Activated CD4-positive, alpha-beta T cell treated with anti-CD3 and anti-CD28 coated beads, Interleukin-2, amount 10 ng/mL, durations not matched to agents 7 days and 5 days (primary cell): ENCODE measurements at regions not wholly inside any gene's neighbourhood (a gene's known extent, or its start where the extent isn't known, plus 50 kb on each side); places are given as distances from the start of the nearest gene placed in this dataset.

Experiments used
- CTCF ChIA-PET: fragments of 350-600 bp; sonication (Branson Sonifier 250); formaldehyde crosslinking; loops from one replicate; lab custom pipeline; 2021; ENCODE audit warnings: antibody characterized with exemption; lab: Charles Lee
- POLR2A ChIA-PET: fragments of 350-600 bp; sonication (Branson Sonifier 250); formaldehyde crosslinking; loops from one replicate; lab custom pipeline; 2021; ENCODE audit warnings: antibody characterized with exemption; lab: Charles Lee
- DNase-seq: peaks from one replicate; pipeline ENCODE4 v3.0.0-alpha.2; 2020
- H3K27ac Mint-ChIP-seq: one replicate; pipeline ENCODE4 v1.8.0; 2021; ENCODE audit warnings: mild to moderate bottlenecking, moderate library complexity, mixed read lengths
- H3K27me3 Mint-ChIP-seq: one replicate; pipeline ENCODE4 v1.8.0; 2021; ENCODE audit warnings: mixed read lengths
- H3K36me3 Mint-ChIP-seq: one replicate; pipeline ENCODE4 v1.8.0; 2021; ENCODE audit warnings: low read depth, mixed read lengths
- H3K4me1 Mint-ChIP-seq: one replicate; pipeline ENCODE4 v1.8.0; 2021; ENCODE audit warnings: mixed read lengths
- H3K4me3 Mint-ChIP-seq: one replicate; pipeline ENCODE4 v1.8.0; 2021; ENCODE audit warnings: mild to moderate bottlenecking, moderate library complexity, mixed read lengths
- H3K9me3 Mint-ChIP-seq: one replicate; pipeline ENCODE4 v1.8.0; 2021; ENCODE audit warnings: mixed read lengths

DNA sequence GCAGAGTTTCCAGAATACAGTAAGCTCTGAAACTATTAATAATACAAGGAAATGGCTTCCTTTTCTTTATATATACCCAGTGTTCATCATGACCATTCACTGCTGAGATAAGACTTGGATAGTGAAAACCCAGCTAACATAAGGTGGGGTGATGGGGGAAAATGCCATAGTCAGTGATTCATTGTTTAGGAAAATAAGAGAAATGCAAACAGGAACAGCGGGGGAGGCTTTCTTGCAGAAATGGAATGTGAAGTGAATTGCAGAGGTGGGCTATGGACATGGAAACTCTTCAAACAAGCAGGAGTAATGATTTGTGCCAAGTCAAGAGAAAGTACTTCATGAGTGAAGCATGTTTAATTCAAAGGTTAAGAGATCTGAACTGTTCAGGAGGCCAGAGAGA, 519.4 kb downstream of the TDRD15 start:
- DNase-seq = no peak
- H3K27ac Mint-ChIP-seq = no peak overlapping the region
- H3K4me1 Mint-ChIP-seq = no peaks in the 10 kb centered on the region
- ChIA-PET POLR2A (no interaction called here), CTCF (no interaction called here)
- H3K27me3 Mint-ChIP-seq = no peaks in the 10 kb centered on the region
- H3K9me3 Mint-ChIP-seq = no peaks in the 10 kb centered on the region
- H3K4me3 Mint-ChIP-seq = no peak overlapping the region
- H3K36me3 Mint-ChIP-seq = no peaks in the 10 kb centered on the region

DNA sequence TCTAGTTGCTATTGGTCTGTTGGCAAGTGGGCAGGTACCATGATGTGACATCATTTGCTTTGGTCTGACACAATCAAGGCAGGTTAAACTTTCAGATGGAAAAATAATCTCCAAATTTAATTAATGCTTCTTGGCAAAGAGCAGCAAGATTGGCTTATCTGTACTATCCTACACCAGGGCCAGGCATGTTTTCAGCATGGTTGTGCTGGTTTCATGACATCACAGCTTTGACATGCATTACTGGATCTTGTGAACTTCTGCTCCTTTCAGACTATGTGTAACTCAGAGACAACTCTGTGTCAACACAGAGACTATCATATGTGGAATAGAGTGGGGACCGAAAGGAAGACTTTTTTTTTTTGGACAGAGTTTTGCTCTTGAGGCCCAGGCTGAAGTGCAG, 520.5 kb downstream of the TDRD15 start:
- POLR2A ChIA-PET = no interaction called here
- no peaks in the 10 kb centered on the region for H3K36me3 Mint-ChIP-seq

GRCh38 chr2:21646345-21646744, 522.6 kb downstream of the TDRD15 start:
- ChIA-PET CTCF (no interaction called here), POLR2A (no interaction called here)
- H3K27ac Mint-ChIP-seq = no peak overlapping the region
- no peaks in the 10 kb centered on the region for H3K9me3 Mint-ChIP-seq
- no peaks in the 10 kb centered on the region for H3K4me1 Mint-ChIP-seq
- DNase-seq = no peak
- H3K27me3 Mint-ChIP-seq = no peaks in the 10 kb centered on the region
- no peak overlapping the region for H3K4me3 Mint-ChIP-seq
- no peaks in the 10 kb centered on the region for H3K36me3 Mint-ChIP-seq

More for the DNA sequence above, 520.5 kb downstream of the TDRD15 start:
- Mint-ChIP-seq H3K9me3 (no peaks in the 10 kb centered on the region), H3K4me3 (no peak overlapping the region), H3K27ac (no peak overlapping the region), H3K27me3 (no peaks in the 10 kb centered on the region), H3K4me1 (no peaks in the 10 kb centered on the region)
- no peak for DNase-seq
- CTCF ChIA-PET = no interaction called here

DNA sequence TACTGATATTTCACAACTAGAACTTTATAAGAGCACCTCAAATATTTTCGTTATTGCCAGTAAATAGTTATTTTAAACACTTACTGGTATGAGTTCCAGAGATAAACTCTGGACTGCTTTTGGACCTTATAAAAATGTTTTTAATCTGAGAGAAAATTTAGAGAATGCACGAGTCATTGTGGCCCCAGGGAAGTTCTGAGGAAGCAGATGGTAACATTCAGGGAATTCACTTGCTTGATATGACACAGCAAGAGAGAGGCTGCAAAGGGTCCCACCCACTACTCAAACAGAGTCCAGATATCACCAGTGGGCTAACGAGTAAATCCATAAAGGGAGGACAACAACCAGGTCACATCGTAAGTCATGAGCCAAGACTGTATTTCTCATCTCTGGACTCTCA, 526.8 kb downstream of the TDRD15 start:
- H3K27ac Mint-ChIP-seq = no peak overlapping the region
- ChIA-PET CTCF (no interaction called here), POLR2A (no interaction called here)
- no peaks in the 10 kb centered on the region for H3K27me3 Mint-ChIP-seq
- H3K36me3 Mint-ChIP-seq = no peaks in the 10 kb centered on the region
- H3K9me3 Mint-ChIP-seq = no peaks in the 10 kb centered on the region
- H3K4me3 Mint-ChIP-seq = no peak overlapping the region
- DNase-seq = no peak
- no peaks in the 10 kb centered on the region for H3K4me1 Mint-ChIP-seq

DNA sequence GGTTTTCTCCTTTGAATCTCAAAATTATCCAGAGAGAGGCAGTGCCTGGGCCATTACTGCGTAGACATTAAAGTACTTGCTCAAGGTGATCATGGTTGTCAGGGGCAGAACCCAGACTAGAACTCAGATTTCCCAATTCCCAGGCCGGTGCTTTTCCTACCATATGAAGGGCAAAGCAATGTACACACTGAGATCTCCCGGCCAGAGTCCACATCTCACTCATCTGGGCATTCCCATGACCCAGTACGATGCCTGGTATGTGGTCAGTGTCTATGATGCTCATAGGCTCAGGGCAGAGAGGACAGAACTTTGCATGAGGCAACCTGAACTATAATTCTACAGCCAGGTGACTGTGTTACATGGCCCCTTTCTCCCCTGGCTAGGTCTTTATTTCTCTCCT, 531.4 kb downstream of the TDRD15 start:
- Mint-ChIP-seq H3K4me1 (no peaks in the 10 kb centered on the region), H3K9me3 (no peaks in the 10 kb centered on the region), H3K27ac (no peak overlapping the region), H3K27me3 (no peaks in the 10 kb centered on the region), H3K4me3 (no peak overlapping the region), H3K36me3 (no peaks in the 10 kb centered on the region)
- no peak for DNase-seq
- ChIA-PET CTCF (interaction anchor here (0.7 kb wide), 1 partner anchor 33 kb away, joined by 4 read pairs; no protein-coding TSS in a partner anchor), POLR2A (no interaction called here)

DNA sequence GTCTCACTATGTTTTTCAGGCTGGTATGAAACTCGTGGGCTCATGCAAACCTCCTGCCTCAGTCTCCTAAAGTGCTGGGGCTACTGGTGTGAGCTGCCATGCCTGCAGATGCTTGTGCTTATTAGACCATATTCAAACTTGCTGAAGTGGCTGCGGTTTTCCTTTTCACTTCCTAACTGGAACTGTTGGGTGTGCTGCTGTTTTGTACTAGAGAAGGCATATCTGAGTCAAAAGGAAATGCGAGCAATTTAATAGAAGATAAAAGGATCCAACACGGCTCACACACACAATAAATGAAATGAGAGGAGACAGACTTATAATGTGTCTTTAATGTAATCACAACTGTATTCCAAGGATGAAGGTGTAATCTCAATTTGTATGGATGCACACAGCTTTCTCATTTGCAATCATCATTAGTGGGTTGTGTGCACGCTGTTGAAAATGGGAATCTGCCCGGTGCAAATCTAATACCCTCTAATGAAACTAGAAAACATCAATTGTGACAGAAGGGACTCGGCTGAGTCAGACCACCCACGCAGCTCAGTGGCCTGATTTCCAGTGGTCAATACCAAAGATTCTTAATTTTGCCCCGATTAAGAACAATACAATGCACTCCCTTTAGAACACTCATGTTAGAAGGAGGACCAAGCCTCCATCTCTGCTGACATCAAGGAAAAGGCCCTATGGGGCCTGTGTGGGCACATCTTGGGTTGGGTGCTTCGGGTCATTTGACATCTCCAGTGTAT, 532.7 kb downstream of the TDRD15 start:
- H3K4me3 Mint-ChIP-seq = no peak overlapping the region
- no peak overlapping the region for H3K27ac Mint-ChIP-seq
- no peaks in the 10 kb centered on the region for H3K36me3 Mint-ChIP-seq
- ChIA-PET POLR2A (no interaction called here), CTCF (no interaction called here)
- no peaks in the 10 kb centered on the region for H3K4me1 Mint-ChIP-seq
- H3K9me3 Mint-ChIP-seq = no peaks in the 10 kb centered on the region
- no peaks in the 10 kb centered on the region for H3K27me3 Mint-ChIP-seq
- DNase-seq = no peak

DNA sequence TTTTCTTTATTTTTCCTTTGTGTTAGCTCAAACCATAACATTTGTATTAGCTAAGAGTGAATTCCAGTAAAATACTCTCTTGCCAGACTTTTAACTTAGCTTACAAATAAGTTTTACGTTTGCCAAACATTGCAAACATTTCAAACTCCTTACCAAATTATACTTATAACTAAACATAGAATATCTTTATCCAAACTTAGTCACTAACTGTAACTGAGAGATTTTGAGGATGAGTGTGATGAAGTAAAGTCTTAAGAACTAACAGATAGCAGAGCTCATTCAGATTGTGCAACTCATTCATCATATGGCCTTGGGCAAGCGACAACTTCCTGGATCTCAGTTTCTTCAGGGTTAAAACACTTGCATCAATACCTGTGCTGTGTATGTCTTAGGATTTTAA, 533.7 kb downstream of the TDRD15 start:
- Mint-ChIP-seq H3K36me3 (no peaks in the 10 kb centered on the region), H3K27me3 (no peaks in the 10 kb centered on the region), H3K4me1 (no peaks in the 10 kb centered on the region), H3K4me3 (no peak overlapping the region), H3K9me3 (no peaks in the 10 kb centered on the region), H3K27ac (no peak overlapping the region)
- ChIA-PET CTCF (no interaction called here), POLR2A (no interaction called here)
- no peak for DNase-seq

DNA sequence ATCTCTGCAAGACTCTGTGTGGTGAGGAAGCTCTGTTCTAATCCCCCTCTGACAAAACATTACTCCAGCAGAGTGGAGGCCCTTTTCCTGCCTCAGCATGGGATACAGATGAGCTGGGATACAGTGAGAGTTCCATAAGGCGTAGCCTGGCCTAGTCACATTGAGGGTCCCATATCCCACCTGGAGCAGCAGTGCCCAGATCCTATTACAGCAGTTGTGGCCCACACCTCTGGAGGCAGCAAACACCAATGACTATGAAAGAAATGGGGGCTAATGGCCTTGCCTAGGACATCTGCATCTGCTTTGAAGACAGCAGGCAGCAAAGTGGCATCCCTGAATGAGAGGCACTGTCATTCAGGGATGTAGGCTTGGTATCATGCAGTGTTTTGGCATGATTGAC, 534.5 kb downstream of the TDRD15 start:
- CTCF ChIA-PET = no interaction called here
- Mint-ChIP-seq H3K36me3 (no peaks in the 10 kb centered on the region), H3K4me3 (no peak overlapping the region), H3K27ac (no peak overlapping the region), H3K27me3 (no peaks in the 10 kb centered on the region), H3K9me3 (no peaks in the 10 kb centered on the region), H3K4me1 (no peaks in the 10 kb centered on the region)
- POLR2A ChIA-PET = no interaction called here
- no peak for DNase-seq

GRCh38 chr2:21658907-21659477, 535.2 kb downstream of the TDRD15 start:
- Mint-ChIP-seq H3K27me3 (no peaks in the 10 kb centered on the region), H3K4me3 (no peak overlapping the region), H3K27ac (no peak overlapping the region), H3K4me1 (no peaks in the 10 kb centered on the region), H3K9me3 (no peaks in the 10 kb centered on the region), H3K36me3 (no peaks in the 10 kb centered on the region)
- POLR2A ChIA-PET = no interaction called here
- no peak for DNase-seq
- CTCF ChIA-PET = no interaction called here

- no peak for DNase-seq
- CTCF ChIA-PET = no interaction called here
- Mint-ChIP-seq H3K27ac (no peak overlapping the region), H3K36me3 (no peaks in the 10 kb centered on the region), H3K9me3 (peaks cover 4% of the 10 kb centered on the region), H3K4me3 (no peak overlapping the region), H3K4me1 (no peaks in the 10 kb centered on the region), H3K27me3 (no peaks in the 10 kb centered on the region)
- POLR2A ChIA-PET = no interaction called here
Measured at GRCh38 chr2:21664083-21664482, 540.3 kb downstream of the TDRD15 start.

- no peaks in the 10 kb centered on the region for H3K27me3 Mint-ChIP-seq
- no peak overlapping the region for H3K4me3 Mint-ChIP-seq
- H3K9me3 Mint-ChIP-seq = peaks cover 4% of the 10 kb centered on the region
- CTCF ChIA-PET = no interaction called here
- POLR2A ChIA-PET = no interaction called here
- no peak for DNase-seq
- no peaks in the 10 kb centered on the region for H3K36me3 Mint-ChIP-seq
- no peak overlapping the region for H3K27ac Mint-ChIP-seq
- no peaks in the 10 kb centered on the region for H3K4me1 Mint-ChIP-seq
Measured at GRCh38 chr2:21667638-21668037, 543.9 kb downstream of the TDRD15 start.

DNA sequence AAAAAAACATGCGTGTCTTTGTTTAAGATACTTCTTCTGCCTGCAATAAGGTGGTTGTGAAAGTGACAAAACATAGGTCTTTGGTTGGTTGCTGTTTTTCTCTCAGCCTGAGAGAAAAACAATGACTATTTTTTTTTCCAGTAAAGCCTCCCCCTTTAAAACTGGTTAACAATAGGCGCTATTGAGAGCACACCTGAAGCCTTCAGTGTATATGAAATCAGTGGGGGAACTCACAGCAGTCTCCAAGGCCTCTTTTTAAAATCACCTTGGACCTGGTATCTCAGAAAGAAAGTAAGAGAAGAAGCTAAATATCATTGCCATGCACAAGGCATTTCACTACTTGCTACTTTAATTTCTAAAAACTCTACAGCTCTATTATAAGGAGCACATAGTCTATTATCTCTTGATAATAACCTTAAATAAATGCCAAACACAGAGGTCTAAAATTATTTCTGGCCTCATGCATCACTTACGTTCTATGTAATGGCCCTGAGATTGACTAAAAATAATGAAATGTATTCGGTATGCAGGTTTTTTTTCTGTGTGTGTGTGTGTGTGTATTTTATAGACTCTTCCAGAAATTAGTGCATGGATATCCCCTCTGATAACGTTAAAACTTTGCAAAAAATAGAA, 544.4 kb downstream of the TDRD15 start:
- CTCF ChIA-PET = no interaction called here
- Mint-ChIP-seq H3K27ac (no peak overlapping the region), H3K27me3 (no peaks in the 10 kb centered on the region), H3K9me3 (peaks cover 4% of the 10 kb centered on the region), H3K4me1 (no peaks in the 10 kb centered on the region), H3K4me3 (no peak overlapping the region), H3K36me3 (no peaks in the 10 kb centered on the region)
- DNase-seq = no peak
- POLR2A ChIA-PET = no interaction called here

- Mint-ChIP-seq H3K4me1 (no peaks in the 10 kb centered on the region), H3K36me3 (no peaks in the 10 kb centered on the region), H3K27ac (no peak overlapping the region), H3K9me3 (peaks cover 8% of the 10 kb centered on the region), H3K4me3 (no peak overlapping the region), H3K27me3 (no peaks in the 10 kb centered on the region)
- no peak for DNase-seq
- ChIA-PET CTCF (no interaction called here), POLR2A (no interaction called here)
Measured at GRCh38 chr2:21676041-21676440, 552.3 kb downstream of the TDRD15 start.
